A673 (cell line): ENCODE measurements at regions not wholly inside any gene's neighbourhood (a gene's known extent, or its start where the extent isn't known, plus 50 kb on each side); places are given as distances from the start of the nearest gene placed in this dataset.

ENCODE experiments used
- BruUV-seq: library from RNA; stranded (reverse); fragments of 400-500 nt; replicated peaks from 2 replicates; lab custom pipeline; 2021; lab: Mats Ljungman, UMichigan
- CTCF ChIA-PET: fragments of 300-600 bp; sonication (Branson Sonifier 250); formaldehyde crosslinking; loops from one replicate; lab custom pipeline; 2022; ENCODE audit warnings: antibody characterized with exemption; lab: Charles Lee
- POLR2A ChIA-PET: fragments of 300-600 bp; sonication (Branson Sonifier 250); formaldehyde crosslinking; loops from one replicate; lab custom pipeline; 2022; ENCODE audit warnings: antibody characterized with exemption; ENCODE audit not compliant: low non-redundant PET; lab: Charles Lee
- DNase-seq: peaks from one replicate; pipeline ENCODE4 v3.0.0-alpha.2; 2015; ENCODE audit warnings: low spot score
- H3K27ac ChIP-seq: fragments of 200-600 bp; sonication (generic); 2 replicates; pipeline ENCODE4 v1.5.1; 2016; ENCODE audit warnings: mixed run types, low read depth, mild to moderate bottlenecking, mixed read lengths, antibody characterized with exemption, low read length; ENCODE audit not compliant: poor library complexity, severe bottlenecking
- H3K27me3 ChIP-seq: fragments of 200-600 bp; sonication (generic); replicated peaks from 2 replicates; pipeline ENCODE4 v1.6.1; 2017; ENCODE audit warnings: mixed run types, low read depth, mild to moderate bottlenecking, mixed read lengths, antibody characterized with exemption, low read length; ENCODE audit not compliant: insufficient read depth, poor library complexity
- H3K36me3 ChIP-seq: fragments of 200-600 bp; sonication (generic); 2 replicates; pipeline ENCODE4 v1.6.1; 2016; ENCODE audit warnings: mixed run types, mild to moderate bottlenecking, mixed read lengths, antibody characterized with exemption, low read length; ENCODE audit not compliant: insufficient read depth, poor library complexity, severe bottlenecking
- H3K4me1 ChIP-seq: fragments of 200-600 bp; sonication (generic); 2 replicates; pipeline ENCODE4 v1.6.1; 2017; ENCODE audit warnings: mixed run types, mild to moderate bottlenecking, mixed read lengths, antibody characterized with exemption, low read length; ENCODE audit not compliant: insufficient read depth, poor library complexity, severe bottlenecking
- H3K4me3 ChIP-seq: fragments of 200-600 bp; sonication (generic); 2 replicates; pipeline ENCODE4 v1.5.1; 2016; ENCODE audit warnings: low read depth, mixed run types, mild to moderate bottlenecking, mixed read lengths, low read length; ENCODE audit not compliant: poor library complexity, severe bottlenecking
- H3K9me3 ChIP-seq: fragments of 200-600 bp; sonication (generic); 2 replicates; pipeline ENCODE4 v1.6.1; 2016; ENCODE audit warnings: mixed run types, low read depth, mild to moderate bottlenecking, mixed read lengths, antibody characterized with exemption, low read length; ENCODE audit not compliant: poor library complexity, severe bottlenecking
- EZH2 ChIP-seq: fragments of 200-600 bp; sonication (generic); IDR thresholded peaks from 2 replicates; pipeline ENCODE4 v1.6.1; 2017; ENCODE audit warnings: borderline replicate concordance, low read depth, mild to moderate bottlenecking, mixed read lengths, antibody characterized with exemption, low read length; ENCODE audit not compliant: poor library complexity, severe bottlenecking
- intact Hi-C: fragments of 100-400 bp; cut with micrococcal nuclease; formaldehyde crosslinking; loops from one replicate; pipeline ENCODE4 v1.10.0; 2022; ENCODE audit not compliant: unreplicated experiment
- TF ChIP-seq, protein P1 (sequence below): fragments of 300-800, 200-600 bp; sonication (generic); conservative IDR thresholded peaks from 2 replicates; pipeline ENCODE4 v1.5.1; 2017; ENCODE audit warnings: low read depth, mild to moderate bottlenecking, antibody characterized with exemption, low read length, moderate library complexity, mixed read lengths

DNA sequence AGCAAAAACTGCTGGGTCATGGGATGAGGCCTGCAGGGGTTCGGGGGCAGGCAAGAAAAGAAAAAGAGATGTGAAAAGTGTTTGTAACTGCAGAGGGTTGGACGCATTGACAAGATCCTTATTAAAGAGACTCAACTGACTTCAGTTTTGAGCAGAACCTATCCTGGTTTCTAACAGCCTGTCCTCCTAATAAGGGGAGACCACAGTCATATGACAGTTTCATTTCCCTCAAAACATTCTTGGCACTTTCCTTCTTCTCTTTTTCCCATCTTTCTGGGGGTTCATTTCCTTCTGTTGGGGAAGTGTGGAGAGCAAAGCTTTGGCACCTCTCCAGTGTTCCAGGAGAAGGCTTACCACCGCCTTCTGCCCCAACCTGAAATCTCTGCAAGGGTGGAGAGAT is 118.5 kb downstream of the MAF start:
- TF ChIP-seq, protein P1, sequence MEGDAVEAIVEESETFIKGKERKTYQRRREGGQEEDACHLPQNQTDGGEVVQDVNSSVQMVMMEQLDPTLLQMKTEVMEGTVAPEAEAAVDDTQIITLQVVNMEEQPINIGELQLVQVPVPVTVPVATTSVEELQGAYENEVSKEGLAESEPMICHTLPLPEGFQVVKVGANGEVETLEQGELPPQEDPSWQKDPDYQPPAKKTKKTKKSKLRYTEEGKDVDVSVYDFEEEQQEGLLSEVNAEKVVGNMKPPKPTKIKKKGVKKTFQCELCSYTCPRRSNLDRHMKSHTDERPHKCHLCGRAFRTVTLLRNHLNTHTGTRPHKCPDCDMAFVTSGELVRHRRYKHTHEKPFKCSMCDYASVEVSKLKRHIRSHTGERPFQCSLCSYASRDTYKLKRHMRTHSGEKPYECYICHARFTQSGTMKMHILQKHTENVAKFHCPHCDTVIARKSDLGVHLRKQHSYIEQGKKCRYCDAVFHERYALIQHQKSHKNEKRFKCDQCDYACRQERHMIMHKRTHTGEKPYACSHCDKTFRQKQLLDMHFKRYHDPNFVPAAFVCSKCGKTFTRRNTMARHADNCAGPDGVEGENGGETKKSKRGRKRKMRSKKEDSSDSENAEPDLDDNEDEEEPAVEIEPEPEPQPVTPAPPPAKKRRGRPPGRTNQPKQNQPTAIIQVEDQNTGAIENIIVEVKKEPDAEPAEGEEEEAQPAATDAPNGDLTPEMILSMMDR: no peak
- no peak for TF ChIP-seq EZH2
- Histone ChIP-seq H3K4me3 (no peak overlapping the region), H3K27me3 (no peaks in the 10 kb centered on the region), H3K36me3 (no peaks in the 10 kb centered on the region), H3K4me1 (no peaks in the 10 kb centered on the region), H3K9me3 (peaks cover 4% of the 10 kb centered on the region), H3K27ac (no peak overlapping the region)
- intact Hi-C loops: no loop called here
- ChIA-PET CTCF (no interaction called here), POLR2A (no interaction called here)
- DNase-seq: no peak
- no TSS peak for BruUV-seq

DNA sequence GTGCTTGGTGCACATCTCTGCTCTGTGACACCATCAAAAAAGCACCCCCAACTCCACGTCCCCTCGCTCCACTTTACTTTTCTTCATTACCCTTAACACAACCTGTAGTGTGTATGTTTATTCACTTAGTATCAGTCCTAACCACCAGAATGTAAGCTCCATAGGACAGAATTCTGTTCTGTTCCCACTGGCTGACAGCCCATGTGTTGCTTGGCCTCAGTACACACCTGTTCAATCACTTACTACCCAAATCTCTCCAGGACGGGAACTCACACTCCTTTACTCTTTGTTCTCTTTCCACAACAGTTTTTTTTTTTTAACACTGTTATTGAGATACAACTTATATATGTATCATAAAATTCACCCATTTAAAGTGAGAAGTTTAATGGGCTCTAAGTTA is 119.6 kb downstream of the MAF start:
- no peak overlapping the region for H3K27ac ChIP-seq
- no TSS peak for BruUV-seq
- CTCF ChIA-PET: no interaction called here

DNA sequence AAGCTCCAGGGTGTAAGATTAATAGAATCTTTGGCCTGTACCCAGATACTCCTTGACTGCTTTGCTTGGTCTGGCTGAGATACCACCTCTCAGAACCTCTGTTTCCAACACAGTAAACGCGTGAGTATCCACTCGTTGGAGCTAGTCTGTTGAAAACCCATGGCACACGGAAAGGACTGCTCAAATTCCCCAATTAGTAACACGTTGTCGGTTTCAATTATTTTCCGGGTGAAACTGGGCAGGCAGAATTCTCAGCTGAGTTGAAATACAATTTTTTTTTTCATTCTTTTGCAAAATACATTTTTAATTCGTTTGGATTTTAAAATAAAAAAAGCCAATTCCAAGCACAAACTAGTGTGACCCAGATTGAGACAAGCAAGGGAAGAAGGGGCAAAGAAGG is 120.5 kb downstream of the MAF start:
- no peak for DNase-seq
- TF ChIP-seq, protein P1: no peak
- TF ChIP-seq EZH2: no peak
- H3K4me3 ChIP-seq: no peak overlapping the region
- H3K27me3 ChIP-seq: no peaks in the 10 kb centered on the region
- H3K9me3 ChIP-seq: no peaks in the 10 kb centered on the region
- intact Hi-C loops: no loop called here
- no peak overlapping the region for H3K27ac ChIP-seq
- BruUV-seq: no TSS peak
- POLR2A ChIA-PET: no interaction called here
- H3K4me1 ChIP-seq: no peaks in the 10 kb centered on the region
- CTCF ChIA-PET: no interaction called here
- H3K36me3 ChIP-seq: no peaks in the 10 kb centered on the region

More for the DNA sequence above, 119.6 kb downstream of the MAF start:
- intact Hi-C loops: no loop called here
- Histone ChIP-seq H3K4me3 (no peak overlapping the region), H3K27me3 (no peaks in the 10 kb centered on the region), H3K36me3 (no peaks in the 10 kb centered on the region), H3K9me3 (peaks cover 4% of the 10 kb centered on the region), H3K4me1 (no peaks in the 10 kb centered on the region)
- DNase-seq: no peak
- TF ChIP-seq, protein P1: no peak
- no peak for TF ChIP-seq EZH2
- POLR2A ChIA-PET: no interaction called here
